NCI-H2227 (cell line): ENCODE measurements at regions not wholly inside any gene's neighbourhood (a gene's known extent, or its start where the extent isn't known, plus 50 kb on each side); places are given as distances from the start of the nearest gene placed in this dataset.

Experiments used
- DNase-seq: peaks from one replicate; lab custom pipeline; 2025; ENCODE audit not compliant: unreplicated experiment; lab: John Stamatoyannopoulos, UW

- no peak for DNase-seq
These were observed 216.0 kb upstream of the MCTP2 start for GRCh38 chr15:94015324-94015723.

DNA sequence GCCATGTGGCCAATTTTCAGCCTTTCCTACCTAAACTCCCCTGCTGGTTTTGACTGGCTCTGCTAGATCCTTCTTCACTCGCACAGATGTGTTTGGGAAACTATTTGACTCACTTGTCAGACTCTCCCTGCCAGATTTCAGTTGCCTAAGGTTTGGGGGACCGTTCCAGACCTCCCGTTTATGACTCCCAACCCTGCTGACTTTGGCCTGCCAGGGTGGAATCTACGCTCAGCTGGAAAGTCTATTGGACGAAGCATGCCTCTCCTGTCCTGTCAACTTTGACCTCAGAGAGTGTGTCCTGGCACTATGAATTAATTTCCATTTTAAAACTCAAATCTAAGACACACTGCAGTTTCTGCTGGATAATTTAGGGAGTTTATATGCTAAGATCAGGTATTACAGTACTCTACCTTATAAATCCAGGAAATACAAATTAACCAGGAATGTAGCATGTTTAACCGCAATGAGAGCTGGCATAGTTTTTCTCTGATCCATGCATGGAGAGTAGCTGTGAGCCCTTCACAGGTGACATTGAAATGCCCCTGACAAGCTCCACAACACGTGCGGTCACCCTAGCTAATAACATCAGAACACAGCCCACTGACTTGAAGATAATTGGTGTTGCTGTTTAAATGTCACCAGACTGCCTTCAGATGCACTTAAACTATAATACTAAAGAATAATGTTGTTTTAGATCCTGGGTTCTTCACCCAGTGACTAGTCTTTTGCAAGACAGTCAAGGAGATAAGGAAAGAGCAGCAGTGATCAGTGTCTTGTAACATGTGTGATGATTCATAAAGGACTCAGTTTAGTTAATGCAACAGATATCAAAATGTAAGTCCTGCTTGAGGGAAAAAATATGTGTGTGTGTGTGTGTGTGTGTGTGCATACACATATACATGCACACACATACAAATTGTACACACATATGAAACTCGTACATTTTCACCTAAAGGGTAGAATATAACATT is 223.0 kb upstream of the MCTP2 start:
- DNase-seq: no peak

GRCh38 chr15:94004697-94005096 is 226.7 kb upstream of the MCTP2 start:
- no peak for DNase-seq

DNA sequence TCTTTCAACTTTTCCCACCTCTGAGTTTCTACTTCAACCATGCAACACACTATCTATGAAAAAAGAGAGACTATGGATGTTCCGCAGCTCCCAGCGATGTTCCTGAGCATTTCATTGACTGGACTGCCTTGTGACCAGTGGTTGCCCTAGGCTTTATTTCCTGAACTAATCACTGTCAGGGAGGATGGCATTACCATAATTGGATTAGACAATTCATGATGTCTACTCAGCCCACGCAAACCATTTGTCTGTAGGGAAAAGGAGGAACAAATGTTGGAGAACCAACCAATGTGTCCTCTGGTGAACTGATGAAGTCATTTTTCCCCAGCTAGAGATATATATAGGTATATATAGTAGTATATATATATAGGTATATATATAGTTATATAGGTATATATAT is 229.3 kb upstream of the MCTP2 start:
- DNase-seq: no peak

DNA sequence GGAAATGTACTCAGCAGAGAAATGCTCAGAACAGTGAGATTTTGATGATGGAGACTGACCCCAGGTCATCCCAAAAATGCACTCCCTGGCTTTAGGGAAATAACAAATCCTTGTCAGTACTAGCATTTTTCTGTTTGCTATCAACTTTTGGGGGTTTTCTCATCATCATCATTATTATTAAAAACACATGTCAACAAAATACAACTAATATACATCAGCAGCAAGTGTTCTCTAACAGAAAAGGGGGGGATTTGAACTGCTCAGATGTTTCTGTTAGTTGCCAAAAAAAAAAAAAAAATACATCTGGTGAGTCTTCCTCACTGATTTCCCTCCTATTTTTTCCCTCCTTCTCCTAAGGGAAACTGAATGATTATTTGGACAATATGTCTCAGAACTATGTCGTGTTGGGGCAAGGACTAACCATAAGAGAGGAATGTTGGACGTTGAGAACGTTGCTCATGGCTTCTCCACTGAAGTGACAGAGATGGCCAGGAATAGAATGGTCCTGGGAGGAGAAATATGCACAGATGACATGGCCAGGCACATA is 230.0 kb upstream of the MCTP2 start:
- no peak for DNase-seq

DNA sequence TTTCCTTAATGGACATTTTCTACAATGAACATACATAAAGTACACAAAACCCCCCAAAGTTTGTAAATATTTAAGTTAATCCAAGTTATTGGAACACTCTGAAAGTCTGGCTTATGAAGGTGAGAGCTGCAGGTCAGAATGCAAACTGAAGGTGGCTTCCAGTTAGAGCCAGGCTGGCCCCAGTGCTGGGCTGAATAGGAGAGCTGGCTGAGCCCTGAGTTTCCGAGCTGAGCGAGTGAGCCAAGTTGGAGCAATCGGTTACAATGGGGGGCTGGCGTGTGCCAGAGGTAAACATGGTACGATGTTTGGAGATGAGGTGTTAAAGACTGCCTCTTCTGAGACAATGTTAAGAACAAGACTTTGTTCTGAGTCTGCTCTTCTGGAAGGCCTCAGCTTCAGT is 230.8 kb upstream of the MCTP2 start:
- no peak for DNase-seq

DNA sequence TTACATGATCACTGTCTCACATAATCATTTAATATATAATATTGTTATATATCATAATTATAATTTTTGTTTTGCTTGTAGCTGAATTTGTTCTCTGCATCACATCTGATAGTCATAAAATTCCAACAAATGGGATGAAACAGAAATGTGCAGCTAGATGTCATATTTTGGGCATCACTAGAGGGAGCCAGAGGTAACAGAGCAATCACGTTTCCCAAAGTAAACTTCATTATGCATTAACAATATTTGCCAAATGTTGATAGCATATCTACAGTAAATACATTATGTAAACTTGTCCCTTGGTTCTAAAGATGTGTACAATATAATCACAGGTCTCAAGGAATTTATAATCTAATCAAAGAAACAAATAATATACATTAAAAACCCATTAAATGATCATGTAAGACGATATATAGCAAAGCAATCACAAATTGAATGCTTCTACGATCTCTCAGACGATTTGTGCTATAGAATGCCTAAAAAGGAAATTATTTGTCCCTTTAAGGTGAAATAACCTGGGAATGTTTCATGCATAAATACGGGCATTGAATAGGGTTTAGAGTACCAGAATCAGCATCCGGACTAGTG is 234.2 kb upstream of the MCTP2 start:
- DNase-seq: peak; percentile 15

DNA sequence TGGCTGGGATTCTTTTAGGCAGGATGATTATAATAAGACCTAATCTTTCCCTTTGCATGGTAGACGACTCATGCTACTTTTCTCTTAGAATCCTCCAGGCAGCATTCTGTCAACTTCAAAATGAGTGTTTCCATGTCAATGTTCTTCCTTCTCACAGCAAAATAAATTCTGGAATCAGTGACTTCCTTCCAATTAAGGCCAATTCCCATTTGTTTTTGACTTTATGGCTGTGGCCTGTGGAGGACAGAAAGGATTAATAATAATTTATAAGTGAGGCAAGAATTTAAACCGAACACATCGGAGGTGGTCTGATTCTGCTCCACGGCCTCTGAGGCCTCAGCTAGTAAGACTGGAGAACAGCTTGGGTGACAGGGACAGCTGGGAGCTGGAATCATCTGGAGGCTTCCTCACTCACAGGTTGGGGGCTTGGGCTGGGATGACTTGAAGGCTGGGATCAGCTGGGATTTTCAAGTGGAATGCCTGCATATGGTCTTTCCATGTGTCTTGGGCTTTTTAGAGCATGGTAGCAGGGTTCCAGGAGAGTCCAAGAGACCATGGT is 241.8 kb upstream of the MCTP2 start:
- DNase-seq: no peak

DNA sequence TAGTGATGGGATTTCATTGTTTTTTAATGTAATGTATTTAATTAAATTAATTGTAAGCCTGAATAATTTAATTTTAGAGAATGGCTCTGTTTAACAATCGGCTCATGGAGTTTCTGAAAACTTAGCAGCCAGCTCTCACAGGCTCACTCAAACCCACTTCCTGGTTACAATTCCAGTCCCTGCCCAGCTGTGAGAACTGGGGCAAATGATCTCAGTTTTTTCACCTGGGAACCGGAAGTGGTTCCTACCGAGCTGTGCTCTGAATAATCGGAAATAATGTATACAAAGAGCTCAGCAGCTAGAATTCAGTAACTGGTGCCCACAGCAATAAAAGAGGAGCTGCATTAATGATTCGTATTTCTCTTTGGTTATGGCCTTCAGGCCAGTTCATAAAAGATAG is 244.3 kb upstream of the MCTP2 start:
- DNase-seq: no peak

- DNase-seq: no peak
These were observed 244.9 kb upstream of the MCTP2 start for GRCh38 chr15:93986400-93986984.

GRCh38 chr15:93985925-93986324 is 245.4 kb upstream of the MCTP2 start:
- no peak for DNase-seq

DNA sequence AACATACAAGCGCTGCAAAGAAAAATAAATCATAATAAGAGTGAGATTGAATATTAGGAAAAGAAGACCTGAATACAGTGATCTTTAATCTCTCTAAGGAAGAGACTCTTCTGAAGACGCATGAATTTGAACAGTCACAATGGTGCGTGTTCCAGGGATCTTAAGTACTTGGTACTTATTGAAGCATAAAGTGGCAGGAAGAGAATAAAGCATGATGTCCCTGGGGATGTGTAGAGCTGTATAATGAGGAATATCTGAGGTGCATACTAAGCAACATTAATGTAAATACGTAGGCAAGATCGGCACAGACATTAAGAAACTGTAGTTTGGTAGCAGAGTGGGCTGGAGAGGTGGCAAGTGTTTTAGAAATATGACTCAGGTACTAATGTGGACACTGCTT is 246.2 kb upstream of the MCTP2 start:
- no peak for DNase-seq

DNA sequence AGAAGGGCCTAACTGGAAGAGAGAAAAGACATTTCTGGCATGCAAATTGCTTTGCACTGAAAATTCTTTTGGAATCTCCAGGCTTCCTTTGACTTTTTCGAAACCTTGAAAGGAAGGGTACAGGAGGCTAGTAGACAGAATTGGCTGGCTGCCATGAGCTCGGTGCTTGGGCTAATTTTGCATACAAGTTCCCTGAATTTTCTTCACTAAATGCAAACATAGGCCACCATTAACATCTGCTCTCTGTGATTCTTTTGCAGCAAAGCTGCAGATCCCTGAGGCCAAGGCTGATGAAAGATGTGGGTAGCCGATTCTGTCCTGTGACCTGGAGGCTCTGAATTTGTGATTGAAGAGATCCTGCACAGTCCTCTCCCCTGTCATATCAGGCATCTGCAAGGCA is 247.8 kb upstream of the MCTP2 start:
- DNase-seq: peak; percentile 14

DNA sequence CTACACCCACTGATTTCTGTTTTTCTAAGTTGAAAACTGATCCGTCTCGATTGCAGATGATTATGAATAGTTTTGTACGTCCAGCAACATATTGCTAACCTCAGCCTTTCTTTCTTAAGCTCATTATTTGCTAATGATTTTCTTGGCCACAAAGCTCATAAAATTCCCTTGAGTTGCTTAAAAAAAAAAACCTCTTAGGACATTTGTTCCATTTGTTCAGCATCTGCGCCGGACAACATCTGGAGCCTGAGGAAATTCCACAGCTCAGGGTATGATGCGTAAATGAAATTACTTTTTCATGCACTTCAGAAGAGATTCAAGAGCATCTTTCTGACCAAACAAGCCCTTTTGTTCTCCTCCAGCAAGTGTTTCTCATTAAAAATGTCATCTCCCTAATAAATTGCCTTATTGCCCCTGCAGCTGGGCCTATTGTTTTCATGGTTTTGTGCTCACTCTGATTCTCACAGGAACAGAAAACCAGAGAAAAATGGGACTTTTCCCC is 249.1 kb upstream of the MCTP2 start:
- no peak for DNase-seq

- DNase-seq: no peak
These were observed 249.7 kb upstream of the MCTP2 start for GRCh38 chr15:93981706-93982105.

GRCh38 chr15:93980261-93980911 is 251.0 kb upstream of the MCTP2 start:
- DNase-seq: peak; percentile 31

- DNase-seq: peak; percentile 53
These were observed 256.4 kb upstream of the MCTP2 start for GRCh38 chr15:93974804-93975481.

GRCh38 chr15:93973287-93973686 is 258.1 kb upstream of the MCTP2 start:
- no peak for DNase-seq

- no peak for DNase-seq
These were observed 262.6 kb upstream of the MCTP2 start for GRCh38 chr15:93968773-93969172.

- no peak for DNase-seq
These were observed 266.0 kb upstream of the MCTP2 start for GRCh38 chr15:93965304-93965908.
